H9 (cell line): ENCODE measurements at regions not wholly inside any gene's neighbourhood (a gene's known extent, or its start where the extent isn't known, plus 50 kb on each side); places are given as distances from the start of the nearest gene placed in this dataset.

ENCODE experiments used
- DNase-seq: peaks from one replicate; pipeline ENCODE4 v3.0.0-alpha.2; 2017
- H2AFZ ChIP-seq: one replicate; pipeline ENCODE4 v1.6.1; 2013; ENCODE audit warnings: mild to moderate bottlenecking, low read length, control low read depth, moderate library complexity
- H2AK5ac ChIP-seq: 2 replicates; pipeline ENCODE4 v1.6.1; 2013; ENCODE audit warnings: low read length, control low read depth, mixed read lengths; ENCODE audit not compliant: insufficient read length
- H2BK120ac ChIP-seq: one replicate; pipeline ENCODE4 v1.6.1; 2013; ENCODE audit warnings: low read depth, mild to moderate bottlenecking, low read length, control low read depth, inconsistent platforms; ENCODE audit not compliant: poor library complexity, severe bottlenecking
- H2BK12ac ChIP-seq: 2 replicates; pipeline ENCODE4 v1.6.1; 2013; ENCODE audit warnings: low read length, control low read depth, mixed read lengths, low read depth; ENCODE audit not compliant: insufficient read length
- H2BK15ac ChIP-seq: 2 replicates; pipeline ENCODE4 v1.6.1; 2013; ENCODE audit warnings: low read depth, low read length, control low read depth
- H2BK20ac ChIP-seq: one replicate; pipeline ENCODE4 v1.6.1; 2013; ENCODE audit warnings: low read depth, mild to moderate bottlenecking, low read length, control low read depth, inconsistent platforms; ENCODE audit not compliant: poor library complexity, severe bottlenecking
- H2BK5ac ChIP-seq: 2 replicates; pipeline ENCODE4 v1.6.1; 2013; ENCODE audit warnings: low read length, control low read depth, mixed read lengths; ENCODE audit not compliant: insufficient read length
- H3K14ac ChIP-seq: 2 replicates; pipeline ENCODE4 v1.6.1; 2013; ENCODE audit warnings: low read length, control low read depth; ENCODE audit not compliant: insufficient read depth
- H3K18ac ChIP-seq: 2 replicates; pipeline ENCODE4 v1.6.1; 2013; ENCODE audit warnings: low read depth, mild to moderate bottlenecking, mixed read lengths, low read length, control low read depth; ENCODE audit not compliant: insufficient read length
- H3K23ac ChIP-seq: 2 replicates; pipeline ENCODE4 v1.6.1; 2013; ENCODE audit warnings: low read length, control low read depth, mixed read lengths, low read depth; ENCODE audit not compliant: insufficient read length
- H3K23me2 ChIP-seq: 2 replicates; pipeline ENCODE4 v1.6.1; 2013; ENCODE audit warnings: low read depth, mild to moderate bottlenecking, mixed read lengths, low read length, control low read depth; ENCODE audit not compliant: insufficient read length, poor library complexity, severe bottlenecking
- H3K27ac ChIP-seq: 2 replicates; pipeline ENCODE4 v1.5.1; 2013; ENCODE audit warnings: low read length, control low read depth, mixed read lengths, low read depth; ENCODE audit not compliant: insufficient read length
- H3K27me3 ChIP-seq: 2 replicates; pipeline ENCODE4 v1.6.1; 2013; ENCODE audit warnings: low read length, control low read depth, inconsistent platforms; ENCODE audit not compliant: insufficient read depth
- H3K4ac ChIP-seq: 2 replicates; pipeline ENCODE4 v1.6.1; 2013; ENCODE audit warnings: low read depth, mild to moderate bottlenecking, control low read depth, inconsistent platforms, low read length, moderate library complexity
- H3K4me1 ChIP-seq: 2 replicates; pipeline ENCODE4 v1.6.1; 2013; ENCODE audit warnings: low read length, control low read depth, inconsistent platforms; ENCODE audit not compliant: insufficient read depth
- H3K4me2 ChIP-seq: 2 replicates; pipeline ENCODE4 v1.6.1; 2013; ENCODE audit warnings: low read length, control low read depth, mixed read lengths; ENCODE audit not compliant: insufficient read length, insufficient read depth
- H3K56ac ChIP-seq: 2 replicates; pipeline ENCODE4 v1.6.1; 2013; ENCODE audit warnings: low read depth, mild to moderate bottlenecking, mixed read lengths, low read length, control low read depth; ENCODE audit not compliant: insufficient read length
- H3K79me1 ChIP-seq: 2 replicates; pipeline ENCODE4 v1.6.1; 2013; ENCODE audit warnings: low read depth, mild to moderate bottlenecking, moderate library complexity, low read length, control low read depth, inconsistent platforms; ENCODE audit not compliant: insufficient read depth, poor library complexity, severe bottlenecking
- H3K79me2 ChIP-seq: 2 replicates; pipeline ENCODE4 v1.6.1; 2013; ENCODE audit warnings: low read length, control low read depth, inconsistent platforms; ENCODE audit not compliant: insufficient read depth
- H3K9ac ChIP-seq: 2 replicates; pipeline ENCODE4 v1.6.1; 2013; ENCODE audit warnings: low read length, control low read depth, mixed read lengths; ENCODE audit not compliant: insufficient read length; ENCODE audit errors: extremely low read depth
- H3K9me3 ChIP-seq: one replicate; pipeline ENCODE4 v1.6.1; 2013; ENCODE audit warnings: low read depth, low read length, inconsistent platforms; ENCODE audit not compliant: control insufficient read depth
- H3T11ph ChIP-seq: one replicate; pipeline ENCODE4 v1.6.1; 2013; ENCODE audit warnings: mild to moderate bottlenecking, low read length, control low read depth, inconsistent platforms
- H4K20me1 ChIP-seq: one replicate; pipeline ENCODE4 v1.6.1; 2013; ENCODE audit not compliant: control insufficient read depth, insufficient read length, insufficient read depth
- H4K5ac ChIP-seq: 2 replicates; pipeline ENCODE4 v1.6.1; 2013; ENCODE audit warnings: low read depth, mild to moderate bottlenecking, mixed read lengths, low read length, control low read depth; ENCODE audit not compliant: insufficient read length
- H4K8ac ChIP-seq: replicated peaks from 2 replicates; pipeline ENCODE4 v1.6.1; 2013; ENCODE audit warnings: low read length, control low read depth, mixed read lengths, low read depth; ENCODE audit not compliant: insufficient read length
- H4K91ac ChIP-seq: 2 replicates; pipeline ENCODE4 v1.6.1; 2013; ENCODE audit warnings: low read depth, mild to moderate bottlenecking, moderate library complexity, mixed read lengths, low read length, control low read depth; ENCODE audit not compliant: insufficient read length
- H3K27ac Mint-ChIP-seq, 3 experiments: 2 replicates in 2 of 3; 3 replicates in 1 of 3; pipeline ENCODE4 v1.8.0; 2020 to 2021; ENCODE audit warnings: mixed read lengths in 3 of 3, mild to moderate bottlenecking in 1 of 3, moderate library complexity in 1 of 3
- H3K27me3 Mint-ChIP-seq: 2 replicates; pipeline ENCODE4 v1.8.0; 2021; ENCODE audit warnings: low read depth, mild to moderate bottlenecking, moderate library complexity, mixed read lengths
- H3K36me3 Mint-ChIP-seq, 3 experiments: 2 replicates in 2 of 3; 3 replicates in 1 of 3; pipeline ENCODE4 v1.8.0; 2020 to 2021; ENCODE audit warnings: low read depth in 3 of 3, mixed read lengths in 3 of 3; ENCODE audit not compliant: insufficient read depth in 1 of 3
- H3K4me1 Mint-ChIP-seq, 2 experiments: 2 replicates each; pipeline ENCODE4 v1.8.0; 2020; ENCODE audit warnings: mixed read lengths in 2 of 2
- H3K4me3 Mint-ChIP-seq, 2 experiments: 2 replicates in 1 of 2; 3 replicates in 1 of 2; pipeline ENCODE4 v1.8.0; 2020 to 2021; ENCODE audit warnings: mild to moderate bottlenecking in 2 of 2, mixed read lengths in 2 of 2, moderate library complexity in 1 of 2
- H3K9me3 Mint-ChIP-seq, 2 experiments: 2 replicates in 1 of 2; 3 replicates in 1 of 2; pipeline ENCODE4 v1.8.0; 2020; ENCODE audit warnings: mild to moderate bottlenecking in 2 of 2, mixed read lengths in 2 of 2, moderate library complexity in 1 of 2
- WGBS: extraction: QIAGEN DNeasy Blood & Tissue Kit; methylation state at CpG from one replicate; pipeline ENCODE4 v1.1.7; 2013; ENCODE audit warnings: missing lambda C conversion rate, low lambda C conversion rate, mixed read lengths; ENCODE audit not compliant: insufficient read length; ENCODE audit errors: extremely low coverage; 5-methylcytosine and 5-hydroxymethylcytosine counted together
- TF ChIP-seq, protein P1 (sequence below): fragments of 200-600 bp; sonication (generic); conservative IDR thresholded peaks from 3 replicates; pipeline ENCODE4 v1.8.0; 2021; ENCODE audit warnings: antibody characterized with exemption, mild to moderate bottlenecking

DNA sequence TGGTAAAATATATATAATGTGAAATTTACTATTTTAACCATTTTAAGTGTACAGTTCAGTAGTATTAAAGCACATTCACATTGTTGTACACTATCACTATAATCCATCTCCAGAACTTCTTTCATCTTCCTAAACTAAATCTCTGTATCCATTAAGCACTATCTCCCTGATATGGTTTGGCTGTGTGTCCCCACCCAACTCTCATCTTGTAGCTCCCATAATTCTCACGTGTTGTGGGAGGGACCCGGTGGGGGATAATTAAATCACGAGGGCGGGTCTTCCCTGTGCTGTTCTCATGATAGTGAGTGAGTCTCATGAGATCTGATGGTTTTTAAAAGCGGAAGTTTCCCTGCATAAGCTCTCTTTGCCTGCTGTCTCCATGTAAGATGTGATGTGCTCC lies 178.9 kb upstream of the NABP1 start:
- Histone ChIP-seq H3K27ac (no peak overlapping the region), H2BK15ac (no peak overlapping the region), H4K91ac (no peak overlapping the region), H3T11ph (no peak overlapping the region), H3K79me1 (no peaks in the 10 kb centered on the region), H2BK12ac (no peak overlapping the region), H4K8ac (no peak overlapping the region), H3K79me2 (no peaks in the 10 kb centered on the region), H4K5ac (no peak overlapping the region), H3K14ac (no peak overlapping the region), H3K27me3 (no peaks in the 10 kb centered on the region), H2BK120ac (no peak overlapping the region), H2BK5ac (no peak overlapping the region), H3K18ac (no peak overlapping the region), H3K4ac (no peak overlapping the region), H3K4me1 (peaks cover 4% of the 10 kb centered on the region; the same call in 1 of the 2 replicates), H3K4me2 (no peak overlapping the region), H2BK20ac (no peak overlapping the region), H3K9ac (no peak overlapping the region), H3K23me2 (no peaks in the 10 kb centered on the region), H3K23ac (no peak overlapping the region), H3K56ac (no peak overlapping the region), H2AFZ (no peak overlapping the region), H4K20me1 (no peaks in the 10 kb centered on the region), H3K9me3 (no peaks in the 10 kb centered on the region), H2AK5ac (no peak overlapping the region)
- no CpG with 5 or more reads among the region's 5 CpGs for WGBS
- H3K27ac Mint-ChIP-seq = peak overlapping the region in 1 of 3 experiments; percentile 46; a peak in 1 of 7 replicates
- TF ChIP-seq, protein P1, sequence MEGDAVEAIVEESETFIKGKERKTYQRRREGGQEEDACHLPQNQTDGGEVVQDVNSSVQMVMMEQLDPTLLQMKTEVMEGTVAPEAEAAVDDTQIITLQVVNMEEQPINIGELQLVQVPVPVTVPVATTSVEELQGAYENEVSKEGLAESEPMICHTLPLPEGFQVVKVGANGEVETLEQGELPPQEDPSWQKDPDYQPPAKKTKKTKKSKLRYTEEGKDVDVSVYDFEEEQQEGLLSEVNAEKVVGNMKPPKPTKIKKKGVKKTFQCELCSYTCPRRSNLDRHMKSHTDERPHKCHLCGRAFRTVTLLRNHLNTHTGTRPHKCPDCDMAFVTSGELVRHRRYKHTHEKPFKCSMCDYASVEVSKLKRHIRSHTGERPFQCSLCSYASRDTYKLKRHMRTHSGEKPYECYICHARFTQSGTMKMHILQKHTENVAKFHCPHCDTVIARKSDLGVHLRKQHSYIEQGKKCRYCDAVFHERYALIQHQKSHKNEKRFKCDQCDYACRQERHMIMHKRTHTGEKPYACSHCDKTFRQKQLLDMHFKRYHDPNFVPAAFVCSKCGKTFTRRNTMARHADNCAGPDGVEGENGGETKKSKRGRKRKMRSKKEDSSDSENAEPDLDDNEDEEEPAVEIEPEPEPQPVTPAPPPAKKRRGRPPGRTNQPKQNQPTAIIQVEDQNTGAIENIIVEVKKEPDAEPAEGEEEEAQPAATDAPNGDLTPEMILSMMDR = no peak
- H3K36me3 Mint-ChIP-seq = peaks cover 2 to 18% (median 4%) of the 10 kb centered on the region in 3 experiments; a peak in 4 of 7 replicates
- H3K9me3 Mint-ChIP-seq = peaks cover 5 to 7% of the 10 kb centered on the region in 2 experiments; a peak in 4 of 5 replicates
- no peak for DNase-seq
- peaks cover 26 to 27% of the 10 kb centered on the region in 2 experiments for H3K4me1 Mint-ChIP-seq
- no peak overlapping the region for H3K4me3 Mint-ChIP-seq
- H3K27me3 Mint-ChIP-seq = no peaks in the 10 kb centered on the region
